HEK293 (cell line): ENCODE measurements at regions not wholly inside any gene's neighbourhood (a gene's known extent, or its start where the extent isn't known, plus 50 kb on each side); places are given as distances from the start of the nearest gene placed in this dataset.

Experiments
- CTCF ChIA-PET: fragments of 350-600 bp; formaldehyde crosslinking; extraction: SDS; loops from one replicate; lab custom pipeline; 2021; ENCODE audit warnings: antibody characterized with exemption; lab: Yijun Ruan, JAX
- POLR2A ChIA-PET: fragments of 300-600 bp; formaldehyde crosslinking; extraction: SDS; loops from one replicate; lab custom pipeline; 2020; ENCODE audit warnings: antibody characterized with exemption, inconsistent platforms; lab: Yijun Ruan, JAX
- H3K27ac ChIP-seq: fragments of 200-500 bp; sonication (Bioruptor generic); 2 replicates; pipeline ENCODE4 v1.5.1; 2014; ENCODE audit warnings: low read depth, low read length, control low read depth, inconsistent platforms; ENCODE audit errors: extremely low read depth
- H3K36me3 ChIP-seq, 2 experiments: fragments of 200-500 bp in 1 of 2; sonication (Bioruptor generic) in 1 of 2; 1 replicate in 1 of 2; 2 replicates in 1 of 2; pipeline ENCODE4 v1.5.1; 2014 to 2017; ENCODE audit warnings: inconsistent platforms in 2 of 2, low read length in 2 of 2; ENCODE audit not compliant: control insufficient read depth in 2 of 2, insufficient read depth in 1 of 2
- H3K4me1 ChIP-seq: fragments of 200-500 bp; sonication (Bioruptor generic); 2 replicates; pipeline ENCODE4 v1.5.1; 2014; ENCODE audit warnings: mild to moderate bottlenecking, low read length, inconsistent platforms; ENCODE audit not compliant: control insufficient read depth, insufficient read depth
- H3K4me3 ChIP-seq: 2 replicates; pipeline ENCODE4 v1.5.1; 2011; ENCODE audit warnings: low read depth, mild to moderate bottlenecking, control low read depth, low read length, moderate library complexity
- H3K9me3 ChIP-seq: fragments of 200-500 bp; sonication (Bioruptor generic); 2 replicates; pipeline ENCODE4 v1.5.1; 2014; ENCODE audit warnings: low read depth, low read length, inconsistent platforms; ENCODE audit not compliant: control insufficient read depth, insufficient read depth
- PBX3 ChIP-seq: sonication (generic); formaldehyde crosslinking; IDR thresholded peaks from 2 replicates; pipeline ENCODE4 v1.8.1; 2022; ENCODE audit warnings: mild to moderate bottlenecking, moderate library complexity, missing genetic modification reagents
- PRDM1 ChIP-seq: fragments of 450-650 bp; formaldehyde crosslinking; IDR thresholded peaks from 2 replicates; pipeline ENCODE4; 2016; ENCODE audit warnings: missing biosample characterization, missing genetic modification characterization
- YY1 ChIP-seq: fragments of 450-650 bp; formaldehyde crosslinking; IDR thresholded peaks from 2 replicates; pipeline ENCODE4 v1.5.1; 2018; ENCODE audit warnings: missing biosample characterization, missing genetic modification characterization
- YY2 ChIP-seq: fragments of 450-650 bp; formaldehyde crosslinking; IDR thresholded peaks from 2 replicates; pipeline ENCODE4 v1.5.1; 2016; ENCODE audit warnings: missing biosample characterization, missing genetic modification characterization
- ZBTB17 ChIP-seq: fragments of 450-650 bp; formaldehyde crosslinking; IDR thresholded peaks from 2 replicates; pipeline ENCODE4 v1.5.1; 2016; ENCODE audit warnings: missing biosample characterization, missing genetic modification characterization
- ZBTB6 ChIP-seq: fragments of 450-650 bp; formaldehyde crosslinking; IDR thresholded peaks from 2 replicates; pipeline ENCODE4 v1.5.1; 2017; ENCODE audit warnings: missing biosample characterization, missing genetic modification characterization
- ZFHX2 ChIP-seq: fragments of 450-650 bp; formaldehyde crosslinking; conservative IDR thresholded peaks from 2 replicates; pipeline ENCODE4 v1.5.1; 2016; ENCODE audit warnings: missing biosample characterization, missing genetic modification characterization
- ZFP41 ChIP-seq: fragments of 450-650 bp; formaldehyde crosslinking; IDR thresholded peaks from 2 replicates; pipeline ENCODE4 v1.5.1; 2016; ENCODE audit warnings: missing biosample characterization, missing genetic modification characterization, borderline replicate concordance
- ZNF133 ChIP-seq: fragments of 450-650 bp; formaldehyde crosslinking; IDR thresholded peaks from 2 replicates; pipeline ENCODE4 v1.5.1; 2016; ENCODE audit warnings: missing biosample characterization, missing genetic modification characterization
- ZNF221 ChIP-seq: fragments of 450-650 bp; formaldehyde crosslinking; IDR thresholded peaks from 2 replicates; pipeline ENCODE4 v1.5.1; 2017; ENCODE audit warnings: missing biosample characterization, missing genetic modification characterization, borderline replicate concordance
- ZNF248 ChIP-seq: fragments of 450-650 bp; formaldehyde crosslinking; IDR thresholded peaks from 2 replicates; pipeline ENCODE4 v1.5.1; 2017; ENCODE audit warnings: missing biosample characterization, missing genetic modification characterization
- ZNF324 ChIP-seq: fragments of 450-650 bp; formaldehyde crosslinking; IDR thresholded peaks from 2 replicates; pipeline ENCODE4 v1.5.1; 2016; ENCODE audit warnings: missing biosample characterization, missing genetic modification characterization
- ZNF362 ChIP-seq: fragments of 450-650 bp; formaldehyde crosslinking; IDR thresholded peaks from 2 replicates; pipeline ENCODE4 v1.5.1; 2016; ENCODE audit warnings: missing biosample characterization, missing genetic modification characterization
- ZNF426 ChIP-seq: fragments of 450-650 bp; formaldehyde crosslinking; IDR thresholded peaks from 2 replicates; pipeline ENCODE4 v1.5.1; 2017; ENCODE audit warnings: missing biosample characterization, missing genetic modification characterization, mild to moderate bottlenecking, inconsistent platforms, moderate library complexity
- ZNF513 ChIP-seq: fragments of 450-650 bp; IDR thresholded peaks from 2 replicates; pipeline ENCODE4 v1.5.1; 2018; ENCODE audit warnings: missing biosample characterization, missing genetic modification characterization
- ZNF529 ChIP-seq: fragments of 450-650 bp; formaldehyde crosslinking; IDR thresholded peaks from 2 replicates; pipeline ENCODE4 v1.5.1; 2017; ENCODE audit warnings: missing genetic modification characterization, missing biosample characterization; ENCODE audit not compliant: insufficient replicate concordance
- ZNF544 ChIP-seq: fragments of 450-650 bp; formaldehyde crosslinking; IDR thresholded peaks from 2 replicates; pipeline ENCODE4 v1.5.0; 2017; ENCODE audit warnings: missing biosample characterization, missing genetic modification characterization
- ZNF548 ChIP-seq: fragments of 450-650 bp; formaldehyde crosslinking; IDR thresholded peaks from 2 replicates; pipeline ENCODE4 v1.5.1; 2016; ENCODE audit warnings: missing biosample characterization, missing genetic modification characterization
- ZNF585B ChIP-seq: fragments of 450-650 bp; formaldehyde crosslinking; IDR thresholded peaks from 2 replicates; pipeline ENCODE4 v1.5.1; 2016; ENCODE audit warnings: missing biosample characterization, missing genetic modification characterization
- ZNF623 ChIP-seq: fragments of 450-650 bp; formaldehyde crosslinking; IDR thresholded peaks from 2 replicates; pipeline ENCODE4 v1.5.1; 2016; ENCODE audit warnings: missing biosample characterization, missing genetic modification characterization
- ZNF624 ChIP-seq: fragments of 450-650 bp; formaldehyde crosslinking; IDR thresholded peaks from 2 replicates; pipeline ENCODE4 v1.5.1; 2017; ENCODE audit warnings: missing biosample characterization, missing genetic modification characterization
- ZNF645 ChIP-seq: fragments of 450-650 bp; formaldehyde crosslinking; IDR thresholded peaks from 2 replicates; pipeline ENCODE4; 2016; ENCODE audit warnings: missing biosample characterization, missing genetic modification characterization
- ZNF664 ChIP-seq: fragments of 450-650 bp; formaldehyde crosslinking; IDR thresholded peaks from 2 replicates; pipeline ENCODE4 v1.5.1; 2016; ENCODE audit warnings: missing biosample characterization, missing genetic modification characterization
- ZNF670 ChIP-seq: fragments of 450-650 bp; formaldehyde crosslinking; IDR thresholded peaks from 2 replicates; pipeline ENCODE4 v1.5.1; 2016; ENCODE audit warnings: missing biosample characterization, missing genetic modification characterization, low read depth
- ZNF76 ChIP-seq: fragments of 450-650 bp; formaldehyde crosslinking; IDR thresholded peaks from 2 replicates; pipeline ENCODE4; 2016; ENCODE audit warnings: low read depth, missing biosample characterization, missing genetic modification characterization, borderline replicate concordance
- ZSCAN23 ChIP-seq: fragments of 450-650 bp; formaldehyde crosslinking; IDR thresholded peaks from 2 replicates; pipeline ENCODE4 v1.5.1; 2016; ENCODE audit warnings: missing biosample characterization, missing genetic modification characterization

GRCh38 chr6:53437557-53438202 lies 88.9 kb upstream of the ELOVL5 start (continued):
- TF ChIP-seq ZBTB6 (tag by site-specific recombination) (no peak), YY2 (tag by site-specific recombination) (no peak), ZNF548 (tag by site-specific recombination) (no peak), ZNF133 (no peak)

- POLR2A ChIA-PET, result no interaction called here
- CTCF ChIA-PET, result interaction anchor here (0.6 to 6.5 kb wide), 36 partner anchors 9 to 899 kb away, joined by 3 to 104 read pairs (median 4); partner anchors contain the start of gene ELOVL5
- TF ChIP-seq ZNF670 (tag by site-specific recombination) (no peak), ZNF324 (tag by site-specific recombination) (no peak), YY1 (tag by site-specific recombination) (no peak), ZNF624 (tag by site-specific recombination) (no peak), PBX3 (CRISPR knock-in tag) (no peak), ZSCAN23 (no peak), ZNF76 (no peak), ZNF585B (no peak), ZBTB17 (no peak), ZNF544 (tag by site-specific recombination) (no peak), ZNF664 (tag by site-specific recombination) (no peak), PRDM1 (tag by site-specific recombination) (no peak), ZFP41 (tag by site-specific recombination) (no peak), ZNF248 (tag by site-specific recombination) (no peak), ZNF426 (tag by site-specific recombination) (no peak)
- Histone ChIP-seq H3K4me3 (no peak overlapping the region), H3K27ac (no peak overlapping the region), H3K9me3 (no peaks in the 10 kb centered on the region), H3K4me1 (no peaks in the 10 kb centered on the region), H3K36me3 (no peaks in the 10 kb centered on the region)
Observed at GRCh38 chr6:53436526-53437303, 88.0 kb upstream of the ELOVL5 start.

- H3K36me3 ChIP-seq, result no peaks in the 10 kb centered on the region
- no peak overlapping the region for H3K4me3 ChIP-seq
- H3K9me3 ChIP-seq, result no peaks in the 10 kb centered on the region
- H3K27ac ChIP-seq, result no peak overlapping the region
- ChIA-PET POLR2A (interaction anchor here (0.6 to 1.4 kb wide), 2 partner anchors 75 to 83 kb away, joined by 3 to 6 read pairs; no protein-coding TSS in a partner anchor), CTCF (interaction anchor here (0.6 to 2.4 kb wide), 5 partner anchors 13 to 264 kb away, joined by 3 to 17 read pairs (median 4); no protein-coding TSS in a partner anchor)
- H3K4me1 ChIP-seq, result no peaks in the 10 kb centered on the region
- TF ChIP-seq ZNF221 (tag by site-specific recombination) (no peak), ZNF529 (tag by site-specific recombination) (no peak), ZNF623 (tag by site-specific recombination) (no peak), ZNF645 (tag by site-specific recombination) (no peak), ZFHX2 (no peak), ZNF585B (no peak), ZNF362 (tag by site-specific recombination) (no peak), ZNF544 (tag by site-specific recombination) (no peak), ZNF513 (tag by site-specific recombination) (no peak)
Observed at GRCh38 chr6:53433951-53434285, 85.2 kb upstream of the ELOVL5 start.
